DMS 273 (cell line): ENCODE measurements at regions not wholly inside any gene's neighbourhood (a gene's known extent, or its start where the extent isn't known, plus 50 kb on each side); places are given as distances from the start of the nearest gene placed in this dataset.

Source experiments
- DNase-seq: peaks from one replicate; lab custom pipeline; 2025; ENCODE audit not compliant: unreplicated experiment; lab: John Stamatoyannopoulos, UW

- DNase-seq = no peak
Measured at GRCh38 chr15:53307952-53308624, 451.4 kb downstream of the WDR72 start.

- no peak for DNase-seq
Measured at GRCh38 chr15:53305554-53305953, 453.9 kb downstream of the WDR72 start.

GRCh38 chr15:53305101-53305500 is 454.4 kb downstream of the WDR72 start:
- DNase-seq = no peak

- no peak for DNase-seq
Measured at GRCh38 chr15:53297828-53298227, 461.6 kb downstream of the WDR72 start.

- no peak for DNase-seq
Measured at GRCh38 chr15:53296603-53297002, 462.9 kb downstream of the WDR72 start.

GRCh38 chr15:53295574-53295973 is 463.9 kb downstream of the WDR72 start:
- DNase-seq = no peak

GRCh38 chr15:53288542-53288941 is 470.9 kb downstream of the WDR72 start:
- no peak for DNase-seq

GRCh38 chr15:53274630-53275029 is 484.5 kb upstream of the ONECUT1 start:
- DNase-seq = no peak

GRCh38 chr15:53272116-53272515 is 482.0 kb upstream of the ONECUT1 start:
- DNase-seq = no peak

- DNase-seq = no peak
Measured at GRCh38 chr15:53266176-53266575, 476.0 kb upstream of the ONECUT1 start.

- no peak for DNase-seq
Measured at GRCh38 chr15:53260647-53261046, 470.5 kb upstream of the ONECUT1 start.

- no peak for DNase-seq
Measured at GRCh38 chr15:53256457-53256856, 466.3 kb upstream of the ONECUT1 start.

- no peak for DNase-seq
Measured at GRCh38 chr15:53256043-53256442, 465.9 kb upstream of the ONECUT1 start.

GRCh38 chr15:53251996-53252395 is 461.9 kb upstream of the ONECUT1 start:
- DNase-seq = no peak

- no peak for DNase-seq
Measured at GRCh38 chr15:53251523-53251922, 461.4 kb upstream of the ONECUT1 start.

GRCh38 chr15:53247041-53247708 is 457.0 kb upstream of the ONECUT1 start:
- no peak for DNase-seq

- no peak for DNase-seq
Measured at GRCh38 chr15:53246404-53246803, 456.3 kb upstream of the ONECUT1 start.

GRCh38 chr15:53233801-53234200 is 443.7 kb upstream of the ONECUT1 start:
- DNase-seq = no peak

- no peak for DNase-seq
Measured at GRCh38 chr15:53230473-53230872, 440.3 kb upstream of the ONECUT1 start.

GRCh38 chr15:53226559-53226958 is 436.4 kb upstream of the ONECUT1 start:
- no peak for DNase-seq

GRCh38 chr15:53225781-53226180 is 435.6 kb upstream of the ONECUT1 start:
- DNase-seq = no peak

- no peak for DNase-seq
Measured at GRCh38 chr15:53224371-53224770, 434.2 kb upstream of the ONECUT1 start.

- DNase-seq = no peak
Measured at GRCh38 chr15:53223815-53224214, 433.7 kb upstream of the ONECUT1 start.
